GM12801 (cell line): ENCODE measurements at regions not wholly inside any gene's neighbourhood (a gene's known extent, or its start where the extent isn't known, plus 50 kb on each side); places are given as distances from the start of the nearest gene placed in this dataset.

ENCODE experiments used
- TF ChIP-seq, protein P1 (sequence below): IDR thresholded peaks from one replicate; pipeline ENCODE4 v1.5.1; 2011; ENCODE audit warnings: control low read depth; ENCODE audit not compliant: insufficient read length; ENCODE audit errors: extremely low read depth

- TF ChIP-seq, protein P1, sequence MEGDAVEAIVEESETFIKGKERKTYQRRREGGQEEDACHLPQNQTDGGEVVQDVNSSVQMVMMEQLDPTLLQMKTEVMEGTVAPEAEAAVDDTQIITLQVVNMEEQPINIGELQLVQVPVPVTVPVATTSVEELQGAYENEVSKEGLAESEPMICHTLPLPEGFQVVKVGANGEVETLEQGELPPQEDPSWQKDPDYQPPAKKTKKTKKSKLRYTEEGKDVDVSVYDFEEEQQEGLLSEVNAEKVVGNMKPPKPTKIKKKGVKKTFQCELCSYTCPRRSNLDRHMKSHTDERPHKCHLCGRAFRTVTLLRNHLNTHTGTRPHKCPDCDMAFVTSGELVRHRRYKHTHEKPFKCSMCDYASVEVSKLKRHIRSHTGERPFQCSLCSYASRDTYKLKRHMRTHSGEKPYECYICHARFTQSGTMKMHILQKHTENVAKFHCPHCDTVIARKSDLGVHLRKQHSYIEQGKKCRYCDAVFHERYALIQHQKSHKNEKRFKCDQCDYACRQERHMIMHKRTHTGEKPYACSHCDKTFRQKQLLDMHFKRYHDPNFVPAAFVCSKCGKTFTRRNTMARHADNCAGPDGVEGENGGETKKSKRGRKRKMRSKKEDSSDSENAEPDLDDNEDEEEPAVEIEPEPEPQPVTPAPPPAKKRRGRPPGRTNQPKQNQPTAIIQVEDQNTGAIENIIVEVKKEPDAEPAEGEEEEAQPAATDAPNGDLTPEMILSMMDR = no peak
These were observed 796.3 kb upstream of the RAG2 start for GRCh38 chr11:37394236-37394870.

DNA sequence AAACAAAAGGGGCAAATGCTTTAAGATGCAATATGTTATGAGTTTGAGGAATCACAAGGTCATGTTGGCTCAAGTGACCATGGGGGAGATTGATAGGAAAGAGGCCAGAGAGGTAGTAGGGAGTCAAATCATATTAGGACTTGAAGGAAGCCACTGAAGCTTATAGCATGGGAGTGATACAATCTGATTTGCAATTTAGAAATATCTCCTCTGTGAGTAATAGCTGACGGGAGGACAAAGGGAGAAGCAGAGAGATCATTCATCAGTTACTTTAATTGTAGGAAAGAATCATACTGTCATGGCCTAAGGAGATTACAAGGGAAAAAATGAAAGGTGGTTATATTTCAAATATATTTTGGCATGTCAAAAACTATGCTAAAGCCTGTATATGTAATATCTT lies 793.6 kb upstream of the RAG2 start:
- TF ChIP-seq, protein P1 = no peak

GRCh38 chr11:37390576-37391083 lies 792.6 kb upstream of the RAG2 start:
- TF ChIP-seq, protein P1 = no peak

DNA sequence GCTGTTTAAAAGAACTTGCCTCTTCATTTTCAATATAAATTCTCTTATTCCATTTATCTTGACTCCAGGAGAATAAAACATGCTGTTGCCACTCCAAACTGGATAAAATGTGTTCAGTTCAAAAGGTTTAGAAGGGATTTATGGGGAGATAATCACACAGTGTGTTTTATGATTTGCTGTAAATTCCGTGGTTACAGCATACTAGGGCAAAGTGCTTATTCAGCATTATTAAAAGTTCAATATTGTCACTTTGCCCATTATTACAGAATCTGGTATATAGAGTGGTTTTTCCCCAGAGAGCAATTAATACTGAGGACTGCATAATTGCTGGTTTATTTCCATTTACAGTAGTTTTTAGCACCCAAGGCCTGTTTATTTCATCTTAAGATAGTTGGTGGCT lies 780.9 kb upstream of the RAG2 start:
- TF ChIP-seq, protein P1 = no peak

DNA sequence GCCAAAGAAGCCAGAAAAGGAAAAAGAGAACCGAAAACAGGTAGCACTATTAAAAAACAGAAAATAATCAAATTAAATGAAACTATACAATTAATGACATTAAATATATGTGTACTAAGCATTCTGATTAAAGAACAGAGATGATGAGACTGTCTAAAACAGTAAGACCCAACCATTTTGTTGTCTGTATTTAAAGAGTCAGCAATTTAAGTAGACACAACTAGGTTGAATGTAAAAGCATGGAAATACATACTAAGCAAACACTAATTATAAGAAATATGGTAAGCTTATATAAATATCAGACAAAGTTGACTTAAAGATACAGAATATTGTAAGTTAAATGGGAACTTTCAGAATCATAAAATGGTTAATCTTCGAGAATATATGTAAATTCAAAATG lies 774.6 kb upstream of the RAG2 start:
- TF ChIP-seq, protein P1 = no peak

GRCh38 chr11:37371346-37371970 lies 773.4 kb upstream of the RAG2 start:
- TF ChIP-seq, protein P1 = no peak

- TF ChIP-seq, protein P1 = no peak
These were observed 772.8 kb upstream of the RAG2 start for GRCh38 chr11:37370817-37371216.
